22Rv1 (cell line): ENCODE measurements at regions not wholly inside any gene's neighbourhood (a gene's known extent, or its start where the extent isn't known, plus 50 kb on each side); places are given as distances from the start of the nearest gene placed in this dataset.

Source experiments
- H3K27ac ChIP-seq: fragments of 450-650 bp; 2 replicates; pipeline ENCODE4 v1.5.1; 2017
- ZFX ChIP-seq: fragments of 450-650 bp; IDR thresholded peaks from 2 replicates; pipeline ENCODE4 v1.6.1; 2017; ENCODE audit warnings: antibody characterized with exemption, borderline replicate concordance
- TF ChIP-seq, protein P1 (sequence below): fragments of 450-650 bp; IDR thresholded peaks from 2 replicates; pipeline ENCODE4 v1.5.1; 2017; ENCODE audit warnings: mild to moderate bottlenecking

DNA sequence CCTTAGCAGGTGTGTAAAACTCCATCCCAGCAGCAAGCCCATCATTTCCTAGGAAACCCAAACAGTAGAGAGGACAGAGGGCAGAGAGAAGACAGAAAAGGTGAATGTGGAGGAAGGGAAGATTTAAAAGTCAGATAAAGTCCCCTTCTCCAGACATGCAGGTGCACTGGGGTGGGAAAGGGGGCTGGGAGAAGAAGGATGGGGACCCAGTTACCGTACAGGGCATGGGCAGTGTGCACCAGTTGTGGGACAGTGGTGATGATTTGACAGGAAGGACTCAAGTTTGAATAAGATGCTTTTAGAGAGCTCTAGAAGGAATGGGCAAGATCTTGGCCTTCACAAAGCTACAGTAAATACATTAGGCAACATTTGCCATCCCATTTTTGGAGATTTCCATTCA is 110.7 kb upstream of the PLXNA4 start:
- TF ChIP-seq, protein P1, sequence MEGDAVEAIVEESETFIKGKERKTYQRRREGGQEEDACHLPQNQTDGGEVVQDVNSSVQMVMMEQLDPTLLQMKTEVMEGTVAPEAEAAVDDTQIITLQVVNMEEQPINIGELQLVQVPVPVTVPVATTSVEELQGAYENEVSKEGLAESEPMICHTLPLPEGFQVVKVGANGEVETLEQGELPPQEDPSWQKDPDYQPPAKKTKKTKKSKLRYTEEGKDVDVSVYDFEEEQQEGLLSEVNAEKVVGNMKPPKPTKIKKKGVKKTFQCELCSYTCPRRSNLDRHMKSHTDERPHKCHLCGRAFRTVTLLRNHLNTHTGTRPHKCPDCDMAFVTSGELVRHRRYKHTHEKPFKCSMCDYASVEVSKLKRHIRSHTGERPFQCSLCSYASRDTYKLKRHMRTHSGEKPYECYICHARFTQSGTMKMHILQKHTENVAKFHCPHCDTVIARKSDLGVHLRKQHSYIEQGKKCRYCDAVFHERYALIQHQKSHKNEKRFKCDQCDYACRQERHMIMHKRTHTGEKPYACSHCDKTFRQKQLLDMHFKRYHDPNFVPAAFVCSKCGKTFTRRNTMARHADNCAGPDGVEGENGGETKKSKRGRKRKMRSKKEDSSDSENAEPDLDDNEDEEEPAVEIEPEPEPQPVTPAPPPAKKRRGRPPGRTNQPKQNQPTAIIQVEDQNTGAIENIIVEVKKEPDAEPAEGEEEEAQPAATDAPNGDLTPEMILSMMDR, result no peak
- TF ChIP-seq ZFX, result no peak
- H3K27ac ChIP-seq, result no peak overlapping the region

GRCh38 chr7:132685277-132685676 is 109.0 kb upstream of the PLXNA4 start:
- H3K27ac ChIP-seq, result no peak overlapping the region
- TF ChIP-seq, protein P1, result no peak
- no peak for TF ChIP-seq ZFX

DNA sequence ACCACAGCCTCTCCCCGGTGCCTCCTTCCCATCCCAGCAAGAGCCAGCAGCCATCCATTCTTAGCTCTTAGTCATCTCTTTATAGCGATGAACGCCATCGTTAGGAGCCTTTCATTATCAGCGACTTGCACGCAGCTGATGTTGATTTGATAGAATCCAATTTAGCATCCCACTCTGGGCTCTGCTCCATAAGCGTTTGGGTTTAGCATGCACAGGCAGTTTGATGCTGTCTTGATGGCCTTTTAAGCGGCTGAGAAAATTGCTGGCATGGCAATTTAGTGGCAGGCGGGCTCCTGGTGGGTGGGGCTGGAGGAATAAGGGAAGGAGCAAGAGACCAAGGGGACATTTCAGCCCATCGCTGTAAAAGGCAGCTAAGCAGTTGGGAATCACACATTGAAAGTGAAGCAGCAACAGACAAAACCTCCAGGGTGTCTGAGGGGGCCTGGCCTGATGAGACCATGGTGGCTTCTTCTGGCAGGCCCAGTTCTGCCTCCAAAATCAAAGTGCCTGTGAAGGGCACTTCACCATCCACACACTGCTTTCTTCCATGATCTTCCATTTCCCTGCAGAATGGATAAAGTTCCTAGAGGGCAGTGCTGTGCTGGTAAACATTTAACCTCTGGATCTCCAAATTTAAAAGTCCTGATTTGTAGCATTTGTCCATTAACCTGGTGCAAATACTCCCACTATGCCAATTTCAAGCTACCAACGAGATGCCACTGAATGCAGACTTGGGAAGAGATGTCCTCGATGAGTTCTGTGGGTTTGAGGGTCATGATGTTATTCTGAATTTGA is 107.8 kb upstream of the PLXNA4 start:
- TF ChIP-seq ZFX, result no peak
- TF ChIP-seq, protein P1, result no peak
- no peak overlapping the region for H3K27ac ChIP-seq

DNA sequence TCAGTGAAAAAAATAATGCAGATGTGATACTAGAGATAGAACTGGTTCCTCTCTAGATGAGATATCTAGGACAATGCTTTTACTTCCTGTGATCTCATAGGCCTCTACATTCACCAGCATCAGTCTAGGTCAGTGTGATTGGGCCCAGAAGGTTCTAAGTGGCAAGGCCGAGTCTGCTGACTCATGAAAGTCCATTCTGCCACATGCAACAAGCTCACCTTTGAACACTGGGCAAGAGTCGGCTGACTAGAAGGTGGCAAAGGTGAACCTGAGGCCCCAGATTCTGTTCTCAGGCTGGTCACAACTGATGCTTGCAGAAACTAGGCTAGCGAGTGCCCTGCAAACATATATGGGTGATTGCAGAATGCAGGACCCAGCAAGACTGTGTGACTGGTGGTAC is 105.7 kb upstream of the PLXNA4 start:
- TF ChIP-seq, protein P1, result no peak
- TF ChIP-seq ZFX, result no peak
- H3K27ac ChIP-seq, result no peak overlapping the region

DNA sequence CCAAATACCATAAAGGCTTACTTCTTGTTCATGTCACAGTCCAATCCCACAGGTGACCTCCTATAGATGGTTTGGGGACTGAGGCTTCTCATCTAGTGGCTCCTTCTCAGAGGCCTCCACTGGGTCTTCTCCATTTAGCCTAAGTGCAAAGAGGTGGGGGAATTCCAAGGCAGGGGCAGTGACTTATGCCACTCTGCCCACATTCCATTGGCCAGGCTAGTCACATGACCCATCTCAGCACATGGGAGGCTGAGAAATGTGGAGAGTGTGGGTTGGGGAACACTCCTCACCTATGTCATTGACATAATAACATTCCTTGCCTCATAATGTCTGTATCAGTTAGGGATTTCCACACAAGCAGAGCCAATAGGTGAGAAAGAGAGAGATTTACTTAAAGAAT is 104.3 kb upstream of the PLXNA4 start:
- no peak for TF ChIP-seq ZFX
- TF ChIP-seq, protein P1, result no peak
- H3K27ac ChIP-seq, result no peak overlapping the region

DNA sequence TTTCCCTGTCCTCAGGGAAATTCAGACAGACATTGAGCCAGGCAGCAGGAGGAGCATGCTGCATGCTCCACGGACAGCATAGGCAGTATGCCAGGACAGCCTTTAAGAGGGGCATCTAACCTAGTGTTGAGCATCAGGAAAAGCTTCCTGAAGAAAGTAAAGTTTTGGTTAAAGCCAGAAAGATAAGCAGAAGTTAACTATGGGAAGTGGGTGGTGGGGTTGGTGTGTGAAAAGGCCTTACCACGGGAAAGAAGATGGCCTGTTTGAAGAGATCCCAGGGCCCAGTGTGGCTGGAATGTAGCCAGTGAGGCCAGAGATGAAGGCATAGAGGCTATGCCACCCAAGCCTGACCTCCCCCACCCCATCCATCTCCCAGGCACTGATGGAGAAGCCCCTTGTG is 102.4 kb upstream of the PLXNA4 start:
- TF ChIP-seq, protein P1, result no peak
- no peak for TF ChIP-seq ZFX
- H3K27ac ChIP-seq, result no peak overlapping the region

GRCh38 chr7:132677918-132678317 is 101.6 kb upstream of the PLXNA4 start:
- TF ChIP-seq, protein P1, result no peak
- TF ChIP-seq ZFX, result no peak
- no peak overlapping the region for H3K27ac ChIP-seq
